ENCODE measurements at regions not wholly inside any gene's neighbourhood (a gene's known extent, or its start where the extent isn't known, plus 50 kb on each side); places are given as distances from the start of the nearest gene placed in this dataset.

GRCh38 chr4:144480068-144480467, 165.9 kb upstream of the HHIP start:
- no peak for TF ChIP-seq CTCF (IDR thresholded peaks at IDR 0.05)
- no peak for TF ChIP-seq POLR2A (IDR thresholded peaks at IDR 0.05)

Measured in lower leg skin (tissue), 3 donors.